ENCODE measurements at regions not wholly inside any gene's neighbourhood (a gene's known extent, or its start where the extent isn't known, plus 50 kb on each side); places are given as distances from the start of the nearest gene placed in this dataset.
"Not testable (repeated sequence)": the region's sequence is repeated elsewhere in the genome, so short reads cannot be mapped to it uniquely, and the experiment has no call there.

DNA sequence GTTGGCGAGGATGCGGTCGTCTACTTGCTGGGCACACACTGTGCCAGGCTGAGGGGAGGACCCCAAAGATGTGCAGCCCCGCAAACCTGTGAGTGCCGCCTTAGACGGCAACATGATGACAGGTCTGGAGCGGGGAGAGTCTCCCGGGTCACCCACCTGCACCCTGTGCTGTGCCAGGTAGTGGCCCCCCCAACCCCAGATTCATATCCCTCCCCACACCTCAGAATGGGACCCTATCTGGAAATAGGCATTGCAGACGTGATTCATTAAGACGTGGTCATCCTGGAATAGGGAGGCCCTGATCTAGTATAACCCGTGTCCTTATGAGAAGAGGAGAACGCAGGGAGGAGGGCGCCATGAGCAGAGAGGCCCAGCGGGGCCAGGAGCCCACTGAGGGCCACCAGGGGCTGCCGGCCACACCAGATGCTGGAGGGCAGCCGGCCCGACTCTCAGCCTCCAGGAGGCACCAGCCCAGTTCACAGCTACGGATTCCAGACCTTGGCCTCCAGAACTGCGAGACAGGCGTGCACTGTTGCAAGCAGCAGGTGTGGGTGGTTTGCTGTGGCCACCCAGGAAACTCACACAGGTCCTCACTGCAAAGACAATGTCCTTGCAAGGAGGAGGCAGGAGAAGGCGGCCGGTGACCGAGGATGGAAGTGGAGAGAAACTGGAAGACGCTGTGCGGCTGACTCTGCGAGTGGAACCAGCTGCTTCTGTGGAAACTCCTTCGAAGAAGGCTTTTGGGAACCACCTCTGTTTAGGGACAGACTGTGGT lies 131.9 kb upstream of the LPCAT1 start:
- DNase-seq (ENCODE audit: insufficient read length, low spot score): no peak
- no peak for FAIRE-seq

DNA sequence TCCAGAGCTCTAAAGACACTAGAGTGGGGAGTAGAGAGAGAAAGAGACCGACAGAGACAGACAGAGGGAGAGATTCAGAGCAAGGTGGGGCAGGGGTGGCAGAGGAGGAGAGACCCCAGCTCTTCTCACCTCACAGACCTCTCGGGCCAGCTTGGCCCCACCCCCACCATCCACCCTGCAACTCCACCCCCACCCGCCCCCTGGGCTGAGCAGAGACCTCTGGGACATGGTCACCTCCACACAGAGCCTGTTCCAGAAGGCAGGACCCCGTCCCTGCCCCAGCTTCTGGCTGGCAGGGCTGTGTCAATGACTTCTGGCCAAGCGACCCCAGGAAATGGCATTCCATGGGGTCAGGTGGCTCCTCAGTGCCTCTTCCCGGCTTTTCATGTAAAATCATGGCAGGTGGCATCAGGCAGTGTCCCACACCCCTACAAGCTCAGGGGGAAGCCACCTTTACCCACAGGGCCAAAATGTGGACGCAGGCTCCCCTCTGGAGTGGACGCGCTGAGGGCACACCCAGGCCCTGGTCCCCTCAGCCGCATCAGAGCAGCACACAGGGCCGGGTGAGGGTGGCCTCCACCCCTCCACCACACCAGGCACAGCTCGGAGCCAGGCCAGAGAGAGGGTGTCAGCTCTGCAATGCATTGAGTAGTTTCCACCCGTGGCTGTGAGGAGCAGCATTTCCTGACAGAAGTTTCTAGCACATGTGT lies 131.2 kb upstream of the LPCAT1 start:
- no peak for DNase-seq (ENCODE audit: insufficient read length, low spot score)
- no peak for FAIRE-seq

DNA sequence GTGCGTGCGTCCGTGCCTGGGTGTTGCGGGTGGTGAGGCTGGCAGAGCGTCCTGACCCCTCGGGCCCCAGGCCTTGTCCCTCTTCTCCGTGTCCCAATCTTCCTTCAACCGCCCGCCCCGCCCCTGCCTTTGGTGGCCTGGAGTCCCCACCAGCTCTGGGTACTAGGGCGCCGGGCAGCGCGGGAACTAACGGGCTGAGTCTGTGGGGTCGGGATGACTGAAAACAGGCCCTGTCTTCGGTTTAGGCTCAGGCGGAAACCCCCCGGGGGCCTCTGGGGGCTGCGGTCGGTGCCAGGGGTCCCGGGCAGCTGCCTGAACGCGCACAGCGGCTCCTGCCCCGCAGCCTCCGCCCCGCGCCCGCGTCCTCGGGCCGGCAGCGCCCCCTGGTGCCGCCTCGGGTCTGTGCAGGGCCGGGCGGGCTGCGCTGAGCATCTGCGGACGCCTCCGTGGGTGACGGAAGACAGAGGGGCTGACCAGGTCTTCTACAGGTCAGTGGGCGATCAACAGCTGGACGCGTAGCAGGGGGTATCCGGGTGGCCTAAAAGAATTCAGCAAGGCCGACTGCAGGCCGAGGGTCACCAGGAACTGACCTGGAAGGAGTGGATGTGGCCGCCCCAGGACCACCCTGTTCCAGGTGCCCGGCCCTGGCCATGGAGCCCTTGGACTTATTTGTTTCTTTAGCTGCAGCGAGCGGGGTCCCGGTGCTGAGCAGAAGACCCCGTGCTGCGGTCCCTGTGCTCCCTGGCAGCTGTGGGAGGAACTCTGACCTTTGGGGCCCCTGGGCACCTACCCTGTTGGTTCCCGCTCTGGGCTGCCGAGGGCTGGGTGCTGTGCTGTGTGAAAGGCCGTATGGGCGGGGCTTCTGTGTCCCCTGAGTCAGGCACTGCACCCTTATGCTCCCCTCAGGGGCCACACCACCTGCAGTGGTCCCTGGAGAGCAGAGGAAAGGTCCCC lies 130.2 kb upstream of the LPCAT1 start:
- not testable (repeated sequence) for DNase-seq (ENCODE audit: insufficient read length, low spot score); FAIRE-seq

DNA sequence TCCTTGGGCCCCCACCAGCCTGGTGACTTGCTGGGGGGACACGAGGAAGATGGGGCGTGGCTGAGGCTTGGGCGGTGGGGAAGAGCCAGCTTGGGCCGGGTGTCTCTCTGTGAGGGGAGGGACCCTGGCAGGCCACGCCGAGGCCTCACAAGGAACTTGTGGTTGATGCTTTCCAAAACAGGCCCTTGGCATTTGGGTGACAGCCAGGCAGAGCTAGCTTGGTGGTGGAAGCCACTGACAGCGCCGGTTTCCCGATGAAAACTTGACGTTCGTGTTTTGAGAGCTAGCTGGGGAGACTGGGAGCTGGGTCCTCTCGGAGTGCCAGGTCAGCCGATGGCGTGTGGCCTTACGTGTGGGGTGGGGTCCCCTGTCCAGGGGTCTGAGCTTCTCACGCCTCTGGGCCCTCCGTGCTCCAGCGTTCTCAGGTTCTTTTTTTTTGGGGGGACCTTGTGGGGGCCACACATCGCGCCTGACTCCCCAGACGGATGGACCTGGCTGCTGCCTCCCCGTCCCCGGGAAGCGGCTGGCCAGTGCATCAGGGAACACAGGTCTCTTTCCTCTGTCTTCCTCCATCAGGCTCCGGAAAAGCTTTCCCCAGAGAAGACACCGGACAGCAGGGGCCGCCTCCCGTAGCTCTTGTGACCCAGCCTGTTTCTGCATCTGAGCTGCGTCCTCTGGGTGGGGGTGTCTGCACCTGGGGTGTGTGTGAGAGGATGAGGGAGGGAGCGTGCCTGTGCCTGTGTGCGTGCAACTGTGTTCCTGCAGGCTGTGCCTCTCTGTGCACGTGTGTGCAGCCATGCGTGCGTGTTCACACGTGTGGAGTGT lies 129.3 kb upstream of the LPCAT1 start:
- FAIRE-seq (peak; percentile 48), DNase-seq (ENCODE audit: insufficient read length, low spot score) (no peak)

DNA sequence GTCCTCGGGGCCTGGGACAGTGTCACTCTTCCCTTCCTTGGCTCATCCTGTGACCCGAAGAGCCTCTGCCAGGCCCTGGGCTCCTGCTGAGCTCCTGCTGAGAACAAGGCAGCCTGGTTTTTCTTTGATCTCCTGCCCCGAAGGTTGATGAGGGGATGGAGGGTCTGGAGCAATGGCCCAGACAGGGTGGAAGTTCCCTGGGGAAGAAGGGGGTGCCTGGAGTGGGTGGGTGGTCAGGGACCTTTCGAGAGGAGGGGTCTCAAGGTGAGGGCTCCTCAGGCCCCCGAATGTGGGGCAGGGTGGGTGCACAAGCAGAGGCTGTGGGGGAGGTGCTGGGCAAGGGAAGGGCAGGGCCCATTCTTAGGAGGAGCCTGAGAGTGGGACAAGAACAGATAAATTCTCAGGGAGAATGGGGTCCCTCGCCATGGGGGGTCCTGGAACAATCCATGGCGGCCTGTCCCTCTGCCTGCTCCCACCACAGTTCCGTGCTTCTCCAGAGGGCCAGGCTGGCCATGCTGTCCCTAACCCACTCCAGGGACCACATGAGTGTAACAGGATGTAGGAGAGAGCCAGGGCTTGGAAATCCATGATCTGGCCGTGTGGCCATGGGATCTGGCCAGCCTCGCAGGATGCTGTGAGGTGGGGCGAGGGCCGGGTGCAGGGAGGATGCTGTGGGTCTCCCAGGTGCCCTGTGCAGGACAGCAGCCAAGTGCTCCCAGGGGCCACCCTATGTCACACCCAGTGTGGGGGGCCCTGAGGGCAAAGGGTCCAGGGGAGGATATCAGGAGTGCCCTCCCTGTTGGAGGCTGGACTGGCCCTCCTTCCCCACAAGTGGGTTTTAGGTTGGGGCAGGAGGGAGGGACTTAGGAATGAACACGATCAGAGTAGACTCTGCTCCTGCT lies 128.5 kb upstream of the LPCAT1 start:
- FAIRE-seq (no peak), DNase-seq (ENCODE audit: insufficient read length, low spot score) (no peak)

DNA sequence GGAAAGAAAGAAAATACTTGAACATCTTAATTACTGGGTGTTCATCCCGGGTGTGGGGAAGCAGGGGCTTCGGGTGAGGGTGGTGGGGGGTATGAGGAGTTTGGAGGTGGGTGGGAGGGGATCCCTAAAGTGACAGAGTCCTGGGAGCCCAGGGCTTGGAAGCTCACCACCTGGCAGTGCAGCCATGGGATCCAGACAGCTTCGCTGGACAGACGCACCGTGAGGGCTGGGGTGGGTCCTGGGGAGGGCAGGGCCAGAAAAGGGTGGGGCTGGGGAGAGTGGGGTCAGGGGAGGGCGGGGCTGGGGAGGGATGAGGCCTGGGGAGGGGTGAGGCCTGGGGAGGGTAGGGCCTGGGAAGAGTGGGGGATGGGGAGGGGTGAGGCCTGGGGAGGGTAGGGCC lies 127.5 kb upstream of the LPCAT1 start:
- DNase-seq (ENCODE audit: insufficient read length, low spot score): no peak

DNA sequence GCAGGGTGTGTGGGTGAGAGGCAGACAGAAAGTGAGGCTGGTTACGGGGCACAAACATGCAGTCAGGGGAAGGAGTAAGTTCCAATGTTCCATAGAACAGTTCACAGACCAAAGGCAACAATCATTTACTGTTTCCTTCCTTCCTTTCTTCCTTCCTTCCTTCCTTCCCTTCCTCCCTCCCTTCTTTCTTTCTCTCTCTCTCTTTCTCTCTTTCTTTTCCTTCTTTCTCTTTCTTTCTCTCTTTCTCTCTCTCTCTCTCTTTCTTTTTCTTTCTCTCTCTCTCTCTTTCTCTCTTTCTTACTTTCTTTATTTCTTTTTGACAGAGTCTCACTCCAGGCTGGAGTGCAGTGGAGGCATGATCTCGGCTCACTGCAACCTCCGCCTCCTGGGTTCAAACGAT lies 125.8 kb upstream of the LPCAT1 start:
- DNase-seq (ENCODE audit: insufficient read length, low spot score) (no peak), FAIRE-seq (no peak)

More for the DNA sequence above, 127.5 kb upstream of the LPCAT1 start:
- FAIRE-seq: no peak

DNA sequence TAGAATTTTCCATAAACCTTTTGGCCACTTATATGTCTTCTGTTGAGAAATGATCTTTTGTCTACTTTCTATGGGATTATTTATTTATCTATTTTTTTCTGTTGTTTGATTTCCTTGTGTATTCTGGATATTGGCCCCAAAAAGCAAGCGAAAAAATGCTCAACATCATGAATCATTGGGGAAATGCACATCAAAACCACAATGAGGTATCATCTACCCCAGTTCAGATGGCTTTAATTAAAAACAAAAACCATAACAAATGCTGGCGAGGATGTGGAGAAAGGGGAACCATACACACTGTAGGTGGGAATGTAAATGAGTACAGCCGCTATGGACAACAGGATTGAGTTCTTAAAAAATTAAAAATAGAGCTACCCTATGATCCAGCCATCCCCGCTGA lies 125.0 kb upstream of the LPCAT1 start:
- DNase-seq (ENCODE audit: insufficient read length, low spot score): no peak
- FAIRE-seq: no peak

DNA sequence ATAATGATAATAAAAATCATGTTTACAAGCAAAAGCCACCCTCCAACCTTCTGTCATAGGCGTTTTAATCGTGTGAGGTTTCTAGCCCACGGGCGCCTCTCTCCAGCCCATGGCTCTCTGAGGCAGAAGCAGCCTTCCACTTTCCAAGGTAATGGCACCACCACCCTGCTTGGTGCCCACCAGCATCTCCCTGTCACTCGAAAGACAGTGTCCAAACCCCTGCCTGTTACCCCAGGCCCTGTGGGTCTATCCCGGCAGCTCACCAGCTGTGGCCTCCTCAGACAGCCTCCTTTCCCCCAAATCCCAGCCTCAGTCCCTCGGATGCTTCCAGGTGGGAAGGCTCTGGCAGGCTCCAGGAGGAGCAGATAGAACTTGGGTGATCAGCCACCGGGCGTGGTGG lies 123.8 kb upstream of the LPCAT1 start:
- FAIRE-seq (no peak), DNase-seq (ENCODE audit: insufficient read length, low spot score) (no peak)

DNA sequence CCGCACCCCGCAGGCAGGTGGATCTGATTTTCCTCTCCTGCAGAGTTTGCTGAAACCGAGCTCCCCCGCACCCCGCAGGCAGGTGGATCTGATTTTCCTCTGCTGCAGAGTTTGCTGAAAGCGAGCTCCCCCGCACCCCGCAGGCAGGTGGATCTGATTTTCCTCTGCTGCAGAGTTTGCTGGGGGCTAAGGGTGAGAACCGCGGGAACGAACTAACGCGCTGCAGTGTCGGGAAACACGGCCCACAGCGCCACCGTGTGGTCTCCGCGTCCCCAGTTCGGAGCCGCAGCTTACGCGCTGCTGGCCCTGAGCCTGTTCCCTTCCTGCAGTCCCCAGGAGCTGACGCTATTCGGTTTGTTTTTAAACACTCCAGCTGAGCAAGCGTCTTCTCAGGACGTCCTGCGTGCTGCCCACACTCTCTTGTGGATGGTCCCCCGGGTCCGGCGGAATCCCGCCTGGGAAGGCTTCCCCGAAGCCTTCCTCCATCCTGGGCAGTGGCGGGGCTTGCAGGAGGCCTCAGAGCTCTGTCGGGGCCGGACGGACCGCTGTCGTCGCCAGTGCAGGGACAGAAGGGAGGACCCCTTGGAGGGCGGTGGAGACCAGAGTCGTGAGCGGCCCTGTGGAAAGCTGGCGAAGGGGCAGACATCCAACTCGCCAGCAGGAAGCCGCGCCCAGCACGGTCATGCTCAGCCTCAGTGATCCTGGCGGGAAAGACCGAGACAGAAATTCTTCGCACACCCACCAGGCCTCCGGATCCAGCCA lies 121.2 kb upstream of the LPCAT1 start:
- FAIRE-seq (no peak), DNase-seq (ENCODE audit: insufficient read length, low spot score) (peak; percentile 86)

DNA sequence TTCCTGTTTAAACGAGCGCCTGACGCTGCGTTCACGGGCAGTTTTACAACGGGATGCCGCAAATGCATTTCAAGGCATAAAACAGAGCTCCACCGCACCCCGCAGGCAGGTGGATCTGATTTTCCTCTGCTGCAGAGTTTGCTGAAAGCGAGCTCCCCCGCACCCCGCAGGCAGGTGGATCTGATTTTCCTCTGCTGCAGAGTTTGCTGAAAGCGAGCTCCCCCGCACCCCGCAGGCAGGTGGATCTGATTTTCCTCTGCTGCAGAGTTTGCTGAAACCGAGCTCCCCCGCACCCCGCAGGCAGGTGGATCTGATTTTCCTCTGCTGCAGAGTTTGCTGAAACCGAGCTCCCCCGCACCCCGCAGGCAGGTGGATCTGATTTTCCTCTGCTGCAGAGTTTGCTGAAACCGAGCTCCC lies 120.6 kb upstream of the LPCAT1 start:
- not testable (repeated sequence) for FAIRE-seq; DNase-seq (ENCODE audit: insufficient read length, low spot score)

DNA sequence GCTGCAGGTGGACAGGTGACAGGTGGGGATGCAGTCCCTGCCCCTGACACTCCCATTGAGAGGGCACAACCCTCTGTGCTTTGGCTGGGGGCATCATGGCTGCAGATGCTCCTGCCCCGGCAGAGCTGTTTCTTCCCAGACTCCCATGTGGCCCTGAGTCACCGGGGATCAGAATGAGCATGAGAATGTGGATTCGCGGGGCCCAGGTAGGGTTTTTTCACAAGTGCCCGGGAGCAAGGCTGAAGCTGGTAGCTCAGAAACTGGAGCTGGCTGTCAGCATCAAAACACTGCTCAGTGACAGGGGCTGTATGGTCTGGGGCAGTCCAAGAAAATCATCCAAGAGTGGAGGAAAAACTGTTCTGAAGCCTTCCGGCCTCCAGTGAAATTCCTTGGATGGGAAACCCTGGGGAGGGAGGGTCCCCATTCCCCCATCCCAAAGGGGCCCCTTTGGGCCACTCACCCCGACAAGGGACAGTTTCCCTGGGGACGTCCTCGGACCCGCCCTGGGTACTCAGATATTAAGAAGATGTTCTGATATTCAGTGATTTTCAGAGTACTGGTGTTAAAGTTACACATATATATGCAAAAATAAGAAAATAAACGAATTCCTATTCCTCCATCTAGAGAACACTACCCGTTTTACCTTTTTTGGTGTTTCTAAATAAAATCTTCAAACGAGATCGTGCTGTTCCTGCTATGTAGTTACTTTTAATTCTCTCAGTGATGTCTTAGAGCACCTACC lies 120.1 kb upstream of the LPCAT1 start:
- DNase-seq (ENCODE audit: insufficient read length, low spot score) (no peak), FAIRE-seq (no peak)

DNA sequence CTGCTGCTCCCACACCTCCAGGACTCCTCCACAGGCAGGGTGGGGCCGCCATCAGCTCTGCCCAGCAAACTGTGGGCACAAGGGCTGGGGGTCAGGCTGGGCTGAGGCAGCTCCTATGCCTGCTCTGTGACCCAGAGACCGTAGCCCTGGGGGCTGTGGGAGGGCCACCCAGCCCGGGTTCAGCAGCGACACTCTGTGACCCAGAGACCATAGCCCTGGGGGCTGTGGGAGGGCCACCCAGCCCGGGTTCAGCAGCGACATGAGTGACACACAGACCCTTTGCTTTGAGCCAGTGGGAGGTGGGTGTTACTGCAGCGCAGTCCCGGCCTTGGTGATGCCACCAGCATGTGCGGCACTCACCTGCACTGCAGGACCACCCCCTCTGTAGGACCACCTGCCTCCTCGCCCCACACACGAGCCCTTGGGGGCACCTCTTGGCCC lies 118.9 kb upstream of the LPCAT1 start:
- FAIRE-seq: no peak
- no peak for DNase-seq (ENCODE audit: insufficient read length, low spot score)

DNA sequence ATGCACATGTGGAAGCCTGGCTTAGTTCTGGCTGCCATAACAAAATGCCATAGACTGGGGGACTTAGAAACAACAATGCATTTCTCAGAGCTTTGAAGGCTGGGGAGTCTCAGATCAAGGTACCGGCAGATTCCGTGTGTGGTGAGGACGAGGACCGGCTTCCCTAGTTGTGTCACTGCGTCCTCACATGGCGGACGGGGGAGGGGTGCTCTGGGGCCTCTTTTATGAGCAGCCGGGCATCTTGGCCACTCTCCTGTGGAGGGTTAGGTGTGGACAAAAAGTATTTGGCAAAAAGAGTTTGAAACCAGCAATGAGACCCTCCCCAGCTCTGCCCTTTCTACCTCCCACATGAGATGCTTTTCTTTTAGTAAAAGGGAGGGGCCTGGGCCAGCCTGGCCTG lies 118.5 kb upstream of the LPCAT1 start:
- FAIRE-seq: no peak

DNA sequence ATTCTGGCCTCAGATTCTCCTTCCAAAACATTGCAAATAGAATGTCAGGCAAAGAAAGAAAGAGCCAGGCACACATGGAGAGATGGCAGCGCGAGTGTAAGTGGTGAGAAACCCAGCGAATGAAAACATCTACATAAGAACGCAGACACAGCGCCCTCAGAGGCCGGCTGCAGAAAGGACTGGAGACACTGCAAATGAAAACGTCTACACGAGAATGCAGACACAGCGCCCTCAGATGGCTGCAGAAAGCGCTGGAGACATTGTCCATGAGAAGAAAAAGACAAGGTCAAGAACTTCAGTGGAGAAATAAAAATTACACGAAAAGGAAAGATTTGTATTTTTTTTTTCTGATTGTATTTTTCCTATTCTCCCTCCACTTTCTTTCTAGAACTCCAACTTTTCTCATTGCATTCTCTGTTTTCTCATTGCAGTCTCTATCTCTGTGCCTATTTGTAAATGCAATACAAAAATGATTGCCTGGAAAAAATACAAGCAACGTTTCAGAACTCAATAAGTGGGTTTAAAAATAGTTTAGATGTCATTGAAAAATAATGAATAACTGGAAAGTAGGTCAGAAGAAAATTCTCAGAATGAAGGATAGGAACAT lies 117.9 kb upstream of the LPCAT1 start:
- DNase-seq (ENCODE audit: insufficient read length, low spot score) (peak; percentile 86), FAIRE-seq (peak; percentile 71)

More for the DNA sequence above, 118.5 kb upstream of the LPCAT1 start:
- DNase-seq (ENCODE audit: insufficient read length, low spot score): no peak

DNA sequence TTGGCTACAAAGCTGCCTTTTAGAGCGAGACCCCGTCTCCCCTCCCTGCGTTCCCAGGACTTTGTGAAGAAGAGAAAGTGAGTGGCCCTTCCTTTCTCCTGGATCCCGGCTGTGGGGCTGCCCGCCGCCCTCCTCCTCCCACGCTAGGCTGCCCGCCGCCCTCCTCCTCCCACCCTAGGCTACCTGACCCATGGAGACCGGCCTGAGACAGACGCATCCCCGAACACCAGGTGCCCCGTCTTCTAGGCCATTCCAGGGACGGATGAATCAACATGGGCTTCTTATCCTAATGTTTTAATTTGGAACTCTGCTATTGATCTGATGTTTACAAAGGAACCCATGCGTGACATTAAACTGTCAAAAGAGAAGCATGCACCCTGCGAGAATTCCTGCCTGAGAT lies 117.3 kb upstream of the LPCAT1 start:
- no peak for DNase-seq (ENCODE audit: insufficient read length, low spot score)
- FAIRE-seq: no peak

DNA sequence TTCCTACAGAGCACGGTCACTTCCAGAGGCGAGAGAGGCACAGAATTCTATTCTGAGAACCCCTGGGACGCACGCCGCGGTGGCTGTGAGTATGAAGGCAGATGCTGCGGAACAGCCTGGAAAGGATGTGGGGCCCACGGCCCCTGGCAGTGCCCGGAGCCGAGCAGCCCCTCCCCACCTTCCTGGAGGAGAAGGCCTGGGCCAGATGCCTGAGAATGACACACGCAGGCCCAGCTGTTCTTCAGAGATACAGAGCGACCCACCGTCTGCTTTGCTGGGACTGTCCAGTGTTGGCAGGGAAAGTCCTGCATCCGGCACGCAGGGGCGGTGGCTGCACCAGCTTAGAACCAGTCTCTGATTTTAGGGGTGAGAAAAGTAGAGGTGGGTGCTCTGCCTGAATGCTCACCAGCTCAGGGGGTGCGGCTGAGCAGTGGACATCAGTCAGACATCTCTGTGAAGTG lies 116.7 kb upstream of the LPCAT1 start:
- no peak for FAIRE-seq
- DNase-seq (ENCODE audit: insufficient read length, low spot score): no peak
